GM19395 (cell line): ENCODE measurements at regions not wholly inside any gene's neighbourhood (a gene's known extent, or its start where the extent isn't known, plus 50 kb on each side); places are given as distances from the start of the nearest gene placed in this dataset.

Experiments
- ATAC-seq: cut with Tn5 transposase; IDR thresholded peaks from one replicate; pipeline ENCODE4 v1.9.1; 2021; ENCODE audit warnings: mild to moderate bottlenecking, moderate library complexity; ENCODE audit not compliant: unreplicated experiment

GRCh38 chr5:145510769-145511168, 324.4 kb downstream of the PRELID2 start:
- no peak for ATAC-seq

DNA sequence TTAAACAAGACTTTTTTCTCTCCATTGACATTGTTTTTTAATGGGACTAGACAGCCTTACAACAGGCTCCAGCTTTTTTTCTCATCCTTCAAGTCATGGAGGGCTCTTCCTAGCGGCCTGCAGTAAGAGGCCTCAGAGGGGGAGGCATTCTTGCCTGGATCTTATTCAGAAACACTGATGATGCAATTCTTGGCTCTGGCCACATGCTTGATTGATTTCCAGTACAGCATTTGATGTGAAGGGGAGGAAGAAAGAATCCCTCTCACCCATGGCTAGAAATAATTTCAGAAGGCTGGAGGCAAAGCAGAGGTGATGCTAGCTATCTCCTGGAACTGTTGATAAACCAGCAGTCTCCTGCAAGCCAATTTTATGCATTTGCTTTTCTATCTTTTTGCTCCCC, 324.8 kb downstream of the PRELID2 start:
- ATAC-seq = no peak

GRCh38 chr5:145509336-145510136, 325.6 kb downstream of the PRELID2 start:
- ATAC-seq = no peak

GRCh38 chr5:145506185-145506850, 328.8 kb downstream of the PRELID2 start:
- ATAC-seq = no peak

GRCh38 chr5:145502906-145503305, 332.2 kb downstream of the PRELID2 start:
- no peak for ATAC-seq

GRCh38 chr5:145500710-145501109, 334.4 kb downstream of the PRELID2 start:
- no peak for ATAC-seq

DNA sequence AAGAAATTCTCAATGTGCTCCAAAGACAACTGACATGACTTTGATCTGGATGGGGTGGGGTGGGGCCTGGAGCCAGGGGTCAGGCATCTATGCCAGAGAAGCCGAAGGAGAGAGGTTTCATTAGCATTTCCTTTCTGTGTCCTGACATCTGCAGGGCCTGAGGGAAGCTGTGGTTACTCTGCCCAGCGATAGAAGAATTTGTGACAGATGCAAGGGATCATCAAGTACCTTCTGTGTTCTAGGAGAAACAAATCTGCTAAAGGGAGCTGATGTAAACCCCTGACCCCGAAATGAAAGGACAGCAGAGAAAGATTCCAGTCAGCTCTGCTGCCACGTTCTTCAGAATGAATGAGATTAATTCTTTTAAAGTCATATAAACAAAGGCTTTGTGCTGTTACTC, 335.7 kb downstream of the PRELID2 start:
- ATAC-seq = no peak

GRCh38 chr5:145497052-145497451, 338.1 kb downstream of the PRELID2 start:
- no peak for ATAC-seq

GRCh38 chr5:145495741-145496140, 339.4 kb downstream of the PRELID2 start:
- no peak for ATAC-seq

GRCh38 chr5:145495196-145495595, 339.9 kb downstream of the PRELID2 start:
- ATAC-seq = no peak

GRCh38 chr5:145493435-145493834, 341.7 kb downstream of the PRELID2 start:
- ATAC-seq = no peak

DNA sequence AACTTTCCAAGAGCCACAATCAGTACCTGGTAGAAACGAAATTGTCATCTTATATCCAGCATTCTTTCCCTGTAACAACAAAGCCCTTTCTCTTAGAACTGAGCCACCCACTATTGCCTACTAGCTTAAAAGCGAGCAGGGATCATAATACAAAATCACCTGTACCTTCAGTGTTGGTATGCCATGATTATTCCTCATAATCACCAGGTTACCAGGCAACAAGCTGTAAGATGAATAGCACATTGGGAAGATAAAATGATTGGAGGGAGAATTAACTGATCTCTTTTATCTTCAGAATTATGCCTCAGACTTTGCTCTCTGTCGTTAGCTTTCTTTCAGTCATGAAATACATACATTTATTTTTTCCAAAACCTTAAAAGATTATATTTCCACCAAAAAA, 345.6 kb downstream of the PRELID2 start:
- ATAC-seq = no peak

DNA sequence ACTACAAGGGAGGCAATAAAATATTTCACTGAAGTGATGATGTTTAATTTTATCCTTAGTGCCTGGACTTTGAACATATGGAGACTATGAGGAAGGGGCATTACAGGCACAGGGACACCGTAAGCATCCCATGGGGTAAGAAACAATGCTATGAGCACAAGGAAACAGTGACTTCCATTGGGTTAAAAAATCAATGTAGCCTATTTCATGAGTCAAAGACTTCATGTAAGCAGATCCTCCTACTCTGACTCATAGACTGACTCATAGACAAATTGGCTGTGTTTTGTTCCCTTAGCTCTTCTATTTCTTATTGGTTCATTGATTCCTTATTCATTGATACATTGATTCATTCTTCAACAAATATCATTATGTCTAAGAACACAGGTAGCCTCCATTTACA, 351.0 kb downstream of the PRELID2 start:
- ATAC-seq = no peak

DNA sequence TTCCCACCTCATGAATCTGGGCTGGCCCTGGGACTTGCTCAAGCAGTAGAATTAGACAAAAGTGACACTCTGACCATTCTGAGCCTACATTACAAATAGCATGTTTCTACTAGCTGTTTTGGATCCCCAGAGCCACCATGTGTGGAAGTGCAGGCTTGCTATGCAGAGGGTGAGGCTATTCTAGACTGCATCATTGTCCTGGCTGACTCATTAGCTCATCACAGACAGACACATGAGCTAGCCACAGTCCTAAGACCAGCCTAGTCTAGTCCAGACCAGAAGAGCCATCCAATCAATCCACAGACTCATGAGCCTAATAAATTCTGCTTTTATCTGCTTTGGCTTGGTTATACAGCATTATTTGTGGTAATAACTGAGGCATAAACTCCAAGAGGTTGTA, 351.9 kb downstream of the PRELID2 start:
- ATAC-seq = no peak

DNA sequence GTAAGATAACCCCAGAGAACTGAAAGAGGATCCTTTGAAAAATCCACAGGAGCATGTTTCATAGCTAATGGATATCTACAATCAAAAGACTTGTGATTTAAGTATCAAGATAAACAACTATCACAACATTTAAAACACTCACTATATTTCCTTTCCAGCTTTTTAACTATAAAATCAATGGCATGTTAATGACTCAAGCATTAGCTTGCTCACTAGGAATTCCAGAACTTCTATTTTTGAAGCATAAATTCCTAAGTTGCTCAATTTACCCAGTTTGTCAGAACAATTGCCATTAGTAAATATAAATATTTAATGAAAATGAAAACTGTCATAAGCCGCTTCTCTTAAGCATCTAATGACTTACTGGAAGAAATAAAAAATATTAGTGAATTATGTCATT, 355.3 kb downstream of the PRELID2 start:
- no peak for ATAC-seq

DNA sequence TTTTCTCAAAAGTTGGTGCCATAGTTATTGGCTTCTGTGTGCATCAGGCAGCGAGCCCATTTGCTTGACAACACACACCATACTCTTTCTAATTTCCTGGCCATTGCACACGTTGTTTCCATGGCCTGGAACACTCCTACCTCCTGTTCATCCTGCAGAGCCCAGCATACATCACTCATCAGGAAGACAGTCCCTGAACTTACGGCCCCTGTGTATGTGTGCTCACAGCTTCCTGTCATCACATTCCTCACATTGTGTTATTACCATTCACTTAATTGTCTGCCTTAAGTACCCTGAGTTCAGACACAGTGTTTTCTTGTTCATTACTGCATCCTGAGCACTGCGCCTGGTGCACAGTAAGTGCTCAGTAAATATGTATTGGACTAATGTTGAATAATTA, 355.9 kb downstream of the PRELID2 start:
- no peak for ATAC-seq

DNA sequence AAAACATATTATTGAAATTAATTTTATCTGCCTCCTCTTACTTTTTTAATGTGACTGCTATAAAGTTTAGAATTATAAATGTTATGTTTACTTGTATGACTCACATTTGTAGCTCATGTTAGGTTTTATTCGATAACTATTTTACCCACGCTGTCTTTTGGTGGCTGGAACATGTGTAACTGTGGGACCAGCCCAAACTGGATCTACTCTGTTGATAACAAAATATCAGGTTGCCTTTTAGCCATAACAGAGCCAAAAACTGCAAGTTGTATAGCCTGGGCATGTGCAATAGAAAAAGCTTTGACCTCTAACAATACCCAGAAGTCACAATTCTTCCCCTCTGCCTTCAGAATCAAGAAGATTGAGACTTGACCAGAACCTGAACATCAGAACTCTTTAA, 356.5 kb downstream of the PRELID2 start:
- no peak for ATAC-seq

GRCh38 chr5:145473042-145473642, 362.0 kb downstream of the PRELID2 start:
- no peak for ATAC-seq

GRCh38 chr5:145471831-145472612, 363.1 kb downstream of the PRELID2 start:
- no peak for ATAC-seq

DNA sequence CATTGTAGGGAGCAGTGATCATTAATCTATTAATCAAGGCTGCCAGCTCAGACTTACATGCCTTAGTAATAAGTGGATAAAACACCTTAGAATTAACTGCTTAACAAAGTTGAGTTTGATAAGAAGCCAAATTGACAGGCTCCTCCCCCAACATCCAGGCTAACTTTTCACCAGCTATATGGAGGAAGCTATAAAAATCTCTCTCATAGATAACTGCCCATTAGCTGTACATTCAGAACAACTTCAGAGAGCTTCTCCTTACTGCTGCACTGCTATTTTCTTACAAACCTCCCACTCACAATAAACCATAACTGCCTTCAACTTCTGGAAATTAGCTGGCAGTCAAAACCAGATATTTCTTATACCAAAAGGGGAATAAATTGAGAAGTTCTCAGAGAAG, 364.1 kb downstream of the PRELID2 start:
- ATAC-seq = no peak

DNA sequence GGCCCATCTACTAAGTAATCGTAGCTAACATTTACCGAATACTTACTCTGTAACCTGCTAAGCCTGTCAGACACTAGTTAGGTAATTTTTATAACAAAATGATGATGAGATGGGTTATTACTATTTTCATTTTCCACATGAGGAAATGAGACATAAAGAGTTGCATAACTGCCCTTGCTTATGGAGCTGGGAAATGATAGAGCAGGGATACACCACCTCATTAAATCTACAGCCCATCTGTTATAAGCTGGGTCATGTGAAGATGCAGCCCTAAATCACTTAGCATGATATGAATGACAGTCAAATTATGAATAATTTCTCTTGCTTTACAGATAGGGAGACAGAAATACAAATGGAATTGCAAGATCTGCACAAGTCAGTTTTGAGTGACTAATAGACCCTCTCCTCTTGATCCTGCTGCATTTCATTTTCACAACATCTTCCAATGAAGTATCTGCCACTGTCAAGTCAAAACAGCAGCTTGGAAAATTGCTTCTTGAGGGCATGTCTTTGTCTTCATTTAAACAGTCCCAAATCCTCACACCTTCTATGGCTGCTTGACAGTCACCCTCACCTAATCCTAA, 364.7 kb downstream of the PRELID2 start:
- ATAC-seq = no peak
